ENCODE measurements at regions not wholly inside any gene's neighbourhood (a gene's known extent, or its start where the extent isn't known, plus 50 kb on each side); places are given as distances from the start of the nearest gene placed in this dataset.

- TF ChIP-seq POLR2A (IDR thresholded peaks at IDR 0.05; ENCODE audit: low read length) (no peak), GATA1 (IDR thresholded peaks at IDR 0.05; ENCODE audit: low read depth, low read length) (no peak)
These were observed 106.9 kb upstream of the ZNF746 start for GRCh38 chr7:149604521-149604920.
